HCT116 (cell line): ENCODE measurements at regions not wholly inside any gene's neighbourhood (a gene's known extent, or its start where the extent isn't known, plus 50 kb on each side); places are given as distances from the start of the nearest gene placed in this dataset.

Experiments used
- ATAC-seq: fragments of 200-7000 bp; cut with Tn5 transposase; 2 replicates; pipeline ENCODE4 v1.9.1; 2020; ENCODE audit warnings: mild to moderate bottlenecking, moderate library complexity
- BruUV-seq: library from RNA; stranded (reverse); fragments of 400-500 nt; replicated peaks from 2 replicates; lab custom pipeline; 2021; lab: Mats Ljungman, UMichigan
- CTCF ChIA-PET: fragments of 300-600 bp; sonication (Branson Sonifier 250); formaldehyde crosslinking; loops from one replicate; lab custom pipeline; 2021; ENCODE audit warnings: antibody characterized with exemption; lab: Charles Lee
- POLR2A ChIA-PET: fragments of 300-600, 350-600 bp; sonication (Branson Sonifier 250); formaldehyde crosslinking; loops from one replicate; lab custom pipeline; 2021; ENCODE audit warnings: antibody characterized with exemption; lab: Charles Lee
- RAD21 ChIA-PET, 2 experiments: fragments of 300-600 bp; sonication (Branson Sonifier 250); formaldehyde crosslinking; loops; one replicate each; lab custom pipeline; 2023; ENCODE audit warnings: low total read pairs in 2 of 2; ENCODE audit not compliant: uncharacterized antibody in 2 of 2, unreplicated experiment in 2 of 2, low non-redundant PET in 1 of 2; lab: Charles Lee
- DNase-seq: peaks from one replicate; pipeline ENCODE4 v3.0.0-alpha.2; 2010; ENCODE audit warnings: low read depth, low spot score
- H2AFZ ChIP-seq: fragments of 200-600 bp; shearing (Covaris generic), sonication (generic); 2 replicates; pipeline ENCODE4 v1.6.1; 2017; ENCODE audit warnings: low read depth, mixed run types, mixed read lengths, antibody characterized with exemption, low read length; ENCODE audit not compliant: poor library complexity, severe bottlenecking
- H3K27ac ChIP-seq: 2 replicates; pipeline ENCODE4 v1.5.1; 2012; ENCODE audit warnings: low read depth, low read length
- H3K27me3 ChIP-seq: fragments of 200-600 bp; sonication (generic); 2 replicates; pipeline ENCODE4 v1.6.1; 2016; ENCODE audit warnings: mixed run types, low read length, mixed read lengths; ENCODE audit not compliant: insufficient read depth
- H3K36me3 ChIP-seq, 2 experiments: fragments of 200-500 bp in 1 of 2; fragments of 200-600 bp in 1 of 2; sonication (Bioruptor generic) in 1 of 2; sonication (generic) in 1 of 2; 2 replicates each; pipeline versions ENCODE4 v1.5.1 to v1.6.1; 2014 to 2016; ENCODE audit warnings: low read length in 2 of 2, inconsistent platforms in 1 of 2, mixed read lengths in 1 of 2, mixed run types in 1 of 2; ENCODE audit not compliant: insufficient read depth in 2 of 2, control insufficient read depth in 1 of 2
- H3K4me1 ChIP-seq, 2 experiments: fragments of 200-600 bp in 1 of 2; sonication (generic) in 1 of 2; 2 replicates each; pipeline versions ENCODE4 v1.5.1 to v1.6.1; 2012 to 2017; ENCODE audit warnings: low read length in 2 of 2, inconsistent platforms in 1 of 2, mild to moderate bottlenecking in 1 of 2, mixed read lengths in 1 of 2, mixed run types in 1 of 2, moderate library complexity in 1 of 2; ENCODE audit not compliant: insufficient read depth in 2 of 2, control insufficient read depth in 1 of 2
- H3K4me2 ChIP-seq: fragments of 200-600 bp; sonication (generic); 2 replicates; pipeline ENCODE4 v1.6.1; 2017; ENCODE audit warnings: mixed run types, low read length, mixed read lengths
- H3K4me3 ChIP-seq, 2 experiments: fragments of 200-600 bp in 1 of 2; sonication (generic) in 1 of 2; replicated peaks in 1 of 2; 2 replicates each; pipeline ENCODE4 v1.5.1; 2011 to 2016; ENCODE audit warnings: low read length in 2 of 2, control low read depth in 1 of 2, low read depth in 1 of 2, mild to moderate bottlenecking in 1 of 2, mixed read lengths in 1 of 2, mixed run types in 1 of 2
- H3K79me2 ChIP-seq: fragments of 200-600 bp; sonication (generic); 2 replicates; pipeline ENCODE4 v1.6.1; 2017; ENCODE audit warnings: mild to moderate bottlenecking, mixed run types, low read length, moderate library complexity, mixed read lengths; ENCODE audit not compliant: insufficient read depth
- H3K9ac ChIP-seq: fragments of 200-600 bp; sonication (generic); 2 replicates; pipeline ENCODE4 v1.6.1; 2016; ENCODE audit warnings: low read length, mixed read lengths
- H3K9me2 ChIP-seq: fragments of 200-600 bp; sonication (generic), shearing (Covaris generic); 2 replicates; pipeline ENCODE4 v1.6.1; 2017; ENCODE audit warnings: mixed run types, mild to moderate bottlenecking, moderate library complexity; ENCODE audit not compliant: insufficient read depth
- H3K9me3 ChIP-seq, 2 experiments: fragments of 200-500 bp in 1 of 2; fragments of 200-600 bp in 1 of 2; sonication (Bioruptor generic) in 1 of 2; sonication (generic) in 1 of 2; 2 replicates each; pipeline ENCODE4 v1.6.1; 2014 to 2017; ENCODE audit warnings: low read length in 2 of 2, mixed read lengths in 2 of 2, inconsistent platforms in 1 of 2, low read depth in 1 of 2, mild to moderate bottlenecking in 1 of 2, mixed run types in 1 of 2, moderate library complexity in 1 of 2; ENCODE audit not compliant: control insufficient read depth in 1 of 2, insufficient read depth in 1 of 2
- H4K20me1 ChIP-seq: fragments of 200-600 bp; sonication (generic), shearing (Covaris generic); 2 replicates; pipeline ENCODE4 v1.6.1; 2017; ENCODE audit warnings: mixed run types, mild to moderate bottlenecking, moderate library complexity; ENCODE audit not compliant: insufficient read depth
- EGR1 ChIP-seq: IDR thresholded peaks from 2 replicates; pipeline ENCODE4 v1.6.1; 2012; ENCODE audit warnings: low read depth
- ELF1 ChIP-seq: IDR thresholded peaks from 2 replicates; pipeline ENCODE4 v1.6.1; 2012; ENCODE audit warnings: low read depth, borderline replicate concordance
- EZH2 ChIP-seq: fragments of 200-600 bp; sonication (generic); IDR thresholded peaks from 2 replicates; pipeline ENCODE4 v1.6.1; 2017; ENCODE audit warnings: antibody characterized with exemption, mixed run types
- EZH2phosphoT487 ChIP-seq: fragments of 200-600 bp; IDR thresholded peaks from 2 replicates; pipeline ENCODE4 v1.6.1; 2018; ENCODE audit warnings: antibody characterized with exemption, borderline replicate concordance
- FOSL1 ChIP-seq: IDR thresholded peaks from 2 replicates; pipeline ENCODE4 v1.6.1; 2012; ENCODE audit warnings: low read depth
- POLR2AphosphoS5 ChIP-seq: IDR thresholded peaks from 2 replicates; pipeline ENCODE4 v1.6.1; 2011; ENCODE audit warnings: mild to moderate bottlenecking, low read depth, low read length, moderate library complexity
- SIN3A ChIP-seq: IDR thresholded peaks from 2 replicates; pipeline ENCODE4 v1.6.1; 2012; ENCODE audit warnings: low read depth
- TCF7L2 ChIP-seq: IDR thresholded peaks from 2 replicates; pipeline ENCODE4 v1.7.0; 2011; ENCODE audit warnings: borderline replicate concordance, inconsistent platforms; ENCODE audit not compliant: insufficient read depth, insufficient read length; ENCODE audit errors: extremely low read depth
- YY1 ChIP-seq: IDR thresholded peaks from 2 replicates; pipeline ENCODE4 v1.6.1; 2011; ENCODE audit warnings: low read length, low read depth, moderate library complexity, mild to moderate bottlenecking; ENCODE audit not compliant: insufficient replicate concordance; ENCODE audit errors: extremely low read depth
- ZFX ChIP-seq: fragments of 450-650 bp; IDR thresholded peaks from 2 replicates; pipeline ENCODE4 v1.6.1; 2017
- intact Hi-C: fragments of 100-400 bp; cut with micrococcal nuclease; formaldehyde crosslinking; loops from 2 replicates; pipeline ENCODE4 v1.10.0; 2022
- TF ChIP-seq, protein P1 (sequence below): IDR thresholded peaks from 2 replicates; pipeline ENCODE4 v1.6.1; 2012; ENCODE audit warnings: low read depth
- TF ChIP-seq, protein P2 (sequence below): IDR thresholded peaks from 2 replicates; pipeline ENCODE4 v1.6.1; 2012

DNA sequence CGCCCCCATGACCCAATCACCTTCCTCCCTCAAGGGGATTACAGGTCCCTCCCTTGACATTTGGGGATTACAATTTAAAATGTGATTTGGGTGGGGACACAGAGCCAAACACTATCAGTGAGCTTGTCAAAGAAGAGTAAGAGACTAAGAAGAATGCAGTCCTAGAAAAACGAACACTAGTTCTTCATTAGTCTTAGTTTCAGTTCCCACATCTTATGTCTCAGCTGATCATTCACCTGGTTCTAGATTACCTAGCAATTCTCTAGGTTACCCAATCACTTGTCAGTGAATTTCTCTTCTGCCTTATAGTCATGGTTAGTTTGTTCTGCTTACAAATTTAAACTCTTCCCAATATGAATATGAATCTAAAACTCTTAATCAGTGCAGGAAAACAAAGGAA, 251.5 kb downstream of the COX7C start:
- H2AFZ ChIP-seq: no peak overlapping the region
- POLR2A ChIA-PET: no interaction called here
- H3K36me3 ChIP-seq: no peaks in the 10 kb centered on the region
- ATAC-seq: no peak
- no peak overlapping the region for H3K4me2 ChIP-seq
- intact Hi-C loops: no loop called here
- H3K4me3 ChIP-seq: no peak overlapping the region
- TF ChIP-seq ELF1: no peak
- TF ChIP-seq, protein P1, sequence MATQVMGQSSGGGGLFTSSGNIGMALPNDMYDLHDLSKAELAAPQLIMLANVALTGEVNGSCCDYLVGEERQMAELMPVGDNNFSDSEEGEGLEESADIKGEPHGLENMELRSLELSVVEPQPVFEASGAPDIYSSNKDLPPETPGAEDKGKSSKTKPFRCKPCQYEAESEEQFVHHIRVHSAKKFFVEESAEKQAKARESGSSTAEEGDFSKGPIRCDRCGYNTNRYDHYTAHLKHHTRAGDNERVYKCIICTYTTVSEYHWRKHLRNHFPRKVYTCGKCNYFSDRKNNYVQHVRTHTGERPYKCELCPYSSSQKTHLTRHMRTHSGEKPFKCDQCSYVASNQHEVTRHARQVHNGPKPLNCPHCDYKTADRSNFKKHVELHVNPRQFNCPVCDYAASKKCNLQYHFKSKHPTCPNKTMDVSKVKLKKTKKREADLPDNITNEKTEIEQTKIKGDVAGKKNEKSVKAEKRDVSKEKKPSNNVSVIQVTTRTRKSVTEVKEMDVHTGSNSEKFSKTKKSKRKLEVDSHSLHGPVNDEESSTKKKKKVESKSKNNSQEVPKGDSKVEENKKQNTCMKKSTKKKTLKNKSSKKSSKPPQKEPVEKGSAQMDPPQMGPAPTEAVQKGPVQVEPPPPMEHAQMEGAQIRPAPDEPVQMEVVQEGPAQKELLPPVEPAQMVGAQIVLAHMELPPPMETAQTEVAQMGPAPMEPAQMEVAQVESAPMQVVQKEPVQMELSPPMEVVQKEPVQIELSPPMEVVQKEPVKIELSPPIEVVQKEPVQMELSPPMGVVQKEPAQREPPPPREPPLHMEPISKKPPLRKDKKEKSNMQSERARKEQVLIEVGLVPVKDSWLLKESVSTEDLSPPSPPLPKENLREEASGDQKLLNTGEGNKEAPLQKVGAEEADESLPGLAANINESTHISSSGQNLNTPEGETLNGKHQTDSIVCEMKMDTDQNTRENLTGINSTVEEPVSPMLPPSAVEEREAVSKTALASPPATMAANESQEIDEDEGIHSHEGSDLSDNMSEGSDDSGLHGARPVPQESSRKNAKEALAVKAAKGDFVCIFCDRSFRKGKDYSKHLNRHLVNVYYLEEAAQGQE: no peak
- no peak for TF ChIP-seq FOSL1
- no peak for TF ChIP-seq YY1
- no peak overlapping the region for H3K27ac ChIP-seq
- no peak overlapping the region for H3K9ac ChIP-seq
- RAD21 ChIA-PET: no interaction called here
- DNase-seq: no peak
- no peaks in the 10 kb centered on the region for H3K9me2 ChIP-seq
- BruUV-seq: no TSS peak
- no peaks in the 10 kb centered on the region for H3K27me3 ChIP-seq
- H4K20me1 ChIP-seq: no peaks in the 10 kb centered on the region
- H3K9me3 ChIP-seq: no peaks in the 10 kb centered on the region
- no peaks in the 10 kb centered on the region for H3K4me1 ChIP-seq
- H3K79me2 ChIP-seq: no peaks in the 10 kb centered on the region
- CTCF ChIA-PET: no interaction called here

DNA sequence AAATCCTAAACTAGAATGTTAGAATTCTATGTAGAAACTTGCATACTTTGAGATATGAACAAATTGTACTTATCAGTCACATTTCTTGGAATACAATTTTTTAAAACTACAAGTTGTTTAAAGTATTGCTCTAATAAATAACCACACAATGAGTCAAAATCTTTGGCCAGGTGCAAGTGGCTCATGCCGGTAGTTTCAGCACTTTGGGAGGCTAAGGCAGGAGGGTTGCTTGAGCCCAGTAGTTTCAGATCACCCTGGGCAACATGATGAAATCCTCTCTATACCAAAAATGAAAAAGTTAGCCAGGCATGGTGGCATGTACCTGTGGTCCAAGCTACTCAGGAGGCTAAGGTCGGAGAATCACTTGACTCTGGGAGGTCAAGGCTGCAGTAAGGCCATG, 257.8 kb downstream of the COX7C start:
- H3K27ac ChIP-seq: no peak overlapping the region
- H4K20me1 ChIP-seq: no peaks in the 10 kb centered on the region
- H3K4me1 ChIP-seq: no peaks in the 10 kb centered on the region
- H2AFZ ChIP-seq: no peak overlapping the region
- ChIA-PET CTCF (interaction anchor here (1.2 kb wide), 1 partner anchor 93 kb away, joined by 3 read pairs; no protein-coding TSS in a partner anchor), RAD21 (no interaction called here), POLR2A (no interaction called here)
- no peaks in the 10 kb centered on the region for H3K79me2 ChIP-seq
- H3K36me3 ChIP-seq: no peaks in the 10 kb centered on the region
- no TSS peak for BruUV-seq
- no peak overlapping the region for H3K9ac ChIP-seq
- H3K4me3 ChIP-seq: no peak overlapping the region
- ATAC-seq: no peak
- intact Hi-C loops: no loop called here
- no peaks in the 10 kb centered on the region for H3K9me2 ChIP-seq
- DNase-seq: no peak
- no peak overlapping the region for H3K4me2 ChIP-seq
- no peaks in the 10 kb centered on the region for H3K27me3 ChIP-seq
- H3K9me3 ChIP-seq: no peaks in the 10 kb centered on the region
- TF ChIP-seq POLR2AphosphoS5 (no peak), TCF7L2 (no peak), EZH2phosphoT487 (no peak), EZH2 (no peak), EGR1 (no peak), SIN3A (no peak), ZFX (no peak)
- TF ChIP-seq, protein P1: no peak
- TF ChIP-seq, protein P2, sequence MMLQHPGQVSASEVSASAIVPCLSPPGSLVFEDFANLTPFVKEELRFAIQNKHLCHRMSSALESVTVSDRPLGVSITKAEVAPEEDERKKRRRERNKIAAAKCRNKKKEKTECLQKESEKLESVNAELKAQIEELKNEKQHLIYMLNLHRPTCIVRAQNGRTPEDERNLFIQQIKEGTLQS: no peak
